K562 (cell line): ENCODE measurements at regions not wholly inside any gene's neighbourhood (a gene's known extent, or its start where the extent isn't known, plus 50 kb on each side); places are given as distances from the start of the nearest gene placed in this dataset.

Experiments
- CBX2 ChIP-seq: fragments of 200-600 bp; sonication (generic); IDR thresholded peaks from one replicate; pipeline ENCODE4 v1.6.1; 2012; ENCODE audit warnings: mild to moderate bottlenecking, low read length, inconsistent platforms; ENCODE audit not compliant: insufficient read depth, poor library complexity, severe bottlenecking
- CEBPG ChIP-seq, 3 experiments: fragments of 200-800 bp in 1 of 3; sonication (Bioruptor generic) in 1 of 3; sonication (generic) in 1 of 3; formaldehyde crosslinking in 1 of 3; IDR thresholded peaks in 2 of 3; conservative IDR thresholded peaks in 1 of 3; 2 replicates each; pipeline versions ENCODE4 v1.6.1 to v1.8.0; 2016 to 2022; ENCODE audit warnings: missing compliant biosample characterization in 2 of 3, missing genetic modification characterization in 2 of 3, mild to moderate bottlenecking in 1 of 3, missing genetic modification reagents in 1 of 3
- CREB1 ChIP-seq, 2 experiments: sonication (generic) in 1 of 2; formaldehyde crosslinking in 1 of 2; IDR thresholded peaks; 2 replicates each; pipeline versions ENCODE4 v1.6.1 to v1.8.0; 2012 to 2022; ENCODE audit warnings: inconsistent platforms in 1 of 2, mild to moderate bottlenecking in 1 of 2, missing genetic modification reagents in 1 of 2, moderate library complexity in 1 of 2
- E2F3 ChIP-seq: fragments of 250-450 bp; sonication (Bioruptor Pico); IDR thresholded peaks from 2 replicates; pipeline ENCODE4 v1.4.0; 2020; ENCODE audit warnings: mild to moderate bottlenecking
- ETS2 ChIP-seq: IDR thresholded peaks from 2 replicates; pipeline ENCODE4 v1.6.1; 2016; ENCODE audit warnings: borderline replicate concordance, missing genetic modification characterization, mild to moderate bottlenecking, moderate library complexity, missing compliant biosample characterization; ENCODE audit not compliant: poor library complexity, severe bottlenecking
- ETV6 ChIP-seq, 3 experiments: fragments of 150-350 bp in 1 of 3; sonication (generic) in 1 of 3; formaldehyde crosslinking in 1 of 3; IDR thresholded peaks; 2 replicates each; pipeline versions ENCODE4 v1.6.1 to v1.8.0; 2014 to 2022; ENCODE audit warnings: borderline replicate concordance in 2 of 3, low read depth in 2 of 3, antibody characterized with exemption in 1 of 3, low read length in 1 of 3, mild to moderate bottlenecking in 1 of 3, missing genetic modification reagents in 1 of 3
- GTF2B ChIP-seq: IDR thresholded peaks from 2 replicates; pipeline ENCODE4 v1.6.1; 2011; ENCODE audit not compliant: insufficient read length; ENCODE audit errors: extremely low read depth
- JUNB ChIP-seq: fragments of 450-650 bp; formaldehyde crosslinking; conservative IDR thresholded peaks from 2 replicates; pipeline ENCODE4 v1.4.0; 2020; ENCODE audit warnings: mild to moderate bottlenecking
- MCM5 ChIP-seq: fragments of 450-650 bp; IDR thresholded peaks from 2 replicates; pipeline ENCODE4 v1.6.1; 2016; ENCODE audit warnings: low read depth
- MEF2A ChIP-seq: IDR thresholded peaks from 2 replicates; pipeline ENCODE4 v1.6.1; 2011; ENCODE audit warnings: low read depth, mild to moderate bottlenecking, low read length, moderate library complexity; ENCODE audit not compliant: control insufficient read depth
- MXI1 ChIP-seq: IDR thresholded peaks from 2 replicates; pipeline ENCODE4 v1.6.1; 2011; ENCODE audit warnings: low read depth, mild to moderate bottlenecking, improper control_type of control experiment, low read length
- NCOA4 ChIP-seq: fragments of 450-650 bp; IDR thresholded peaks from 2 replicates; pipeline ENCODE4 v1.6.1; 2018; ENCODE audit warnings: mild to moderate bottlenecking; ENCODE audit not compliant: partially characterized antibody
- OTX1 ChIP-seq: fragments of 450-650 bp; formaldehyde crosslinking; IDR thresholded peaks from 2 replicates; pipeline ENCODE4 v1.4.0; 2022; ENCODE audit warnings: mild to moderate bottlenecking
- PCBP2 ChIP-seq: fragments of 200-400 bp; formaldehyde crosslinking; IDR thresholded peaks from 2 replicates; pipeline ENCODE4 v1.6.1; 2018; ENCODE audit warnings: low read length, low read depth, mild to moderate bottlenecking, moderate library complexity; ENCODE audit not compliant: poor library complexity, severe bottlenecking
- POU5F1 ChIP-seq: fragments of 150-350 bp; IDR thresholded peaks from 2 replicates; pipeline ENCODE4 v1.6.1; 2014; ENCODE audit warnings: borderline replicate concordance, low read length, low read depth, mild to moderate bottlenecking; ENCODE audit not compliant: partially characterized antibody
- PRMT5 ChIP-seq: sonication (generic); formaldehyde crosslinking; IDR thresholded peaks from 2 replicates; pipeline ENCODE4 v1.5.0; 2020; ENCODE audit warnings: missing genetic modification reagents
- RAD21 ChIP-seq, 2 experiments: fragments of 250-450 bp in 1 of 2; fragments of 450-650 bp in 1 of 2; sonication (Bioruptor Pico) in 1 of 2; formaldehyde crosslinking in 1 of 2; IDR thresholded peaks in 1 of 2; conservative IDR thresholded peaks in 1 of 2; 2 replicates each; pipeline versions ENCODE4 v1.4.0 to v1.8.0; 2020 to 2022; ENCODE audit warnings: mild to moderate bottlenecking in 2 of 2, moderate library complexity in 1 of 2
- RFX1 ChIP-seq: fragments of 450-650 bp; IDR thresholded peaks from 2 replicates; pipeline ENCODE4 v1.6.1; 2016; ENCODE audit warnings: mild to moderate bottlenecking, moderate library complexity
- RFX5 ChIP-seq: IDR thresholded peaks from 2 replicates; pipeline ENCODE4 v1.6.1; 2011; ENCODE audit warnings: low read depth, mild to moderate bottlenecking, improper control_type of control experiment, low read length
- SAFB ChIP-seq: fragments of 200-400 bp; formaldehyde crosslinking; IDR thresholded peaks from 2 replicates; pipeline ENCODE4 v1.6.1; 2017; ENCODE audit warnings: low read depth, low read length, borderline replicate concordance
- U2AF2 ChIP-seq: fragments of 200-400 bp; formaldehyde crosslinking; optimal IDR thresholded peaks from 2 replicates; pipeline ENCODE3; 2017; ENCODE audit warnings: low read depth, mild to moderate bottlenecking, low read length
- ZBTB34 ChIP-seq: fragments of 250-450 bp; sonication (Bioruptor Pico); IDR thresholded peaks from 2 replicates; pipeline ENCODE4 v1.8.0; 2021; ENCODE audit warnings: mild to moderate bottlenecking, moderate library complexity
- ZNF347 ChIP-seq: fragments of 450-650 bp; formaldehyde crosslinking; IDR thresholded peaks from 2 replicates; pipeline ENCODE4 v1.4.0; 2020; ENCODE audit warnings: low read depth, mild to moderate bottlenecking, moderate library complexity
- ZNF431 ChIP-seq: sonication (generic); formaldehyde crosslinking; IDR thresholded peaks from 2 replicates; pipeline ENCODE4 v1.8.0; 2022; ENCODE audit warnings: mild to moderate bottlenecking, missing genetic modification reagents
- ZNF512 ChIP-seq: IDR thresholded peaks from 2 replicates; pipeline ENCODE4 v1.6.1; 2016; ENCODE audit warnings: missing genetic modification characterization, missing compliant biosample characterization
- ZNF778 ChIP-seq: fragments of 450-650 bp; formaldehyde crosslinking; IDR thresholded peaks from 2 replicates; pipeline ENCODE4 v1.4.0; 2020; ENCODE audit warnings: mild to moderate bottlenecking, moderate library complexity

GRCh38 chr3:34261001-34261385, 462.6 kb downstream of the PDCD6IP start (continued):
- no peak for TF ChIP-seq ZNF347 (CRISPR knock-in tag)
- TF ChIP-seq JUNB (CRISPR knock-in tag) = no peak
- TF ChIP-seq ZNF431 (CRISPR knock-in tag) = no peak
- TF ChIP-seq MCM5 = no peak
- TF ChIP-seq ZNF778 (CRISPR knock-in tag) = no peak
- TF ChIP-seq ZNF512 (tag) = peak; percentile 85
- no peak for TF ChIP-seq ETV6 (IDR thresholded peaks at IDR 0.05; ENCODE audit: borderline replicate concordance in 1 of 2, low read depth in 2 of 2, low read length in 1 of 2)
- no peak for TF ChIP-seq ETV6 (CRISPR knock-in tag; IDR thresholded peaks at IDR 0.05; ENCODE audit: borderline replicate concordance)
- TF ChIP-seq CEBPG (CRISPR knock-in tag; IDR thresholded peaks at IDR 0.05) = no peak
- no peak for TF ChIP-seq CEBPG (tag; conservative IDR thresholded peaks at IDR 0.05 in 1 of 2, IDR thresholded peaks at IDR 0.05 in 1 of 2)
- TF ChIP-seq RFX1 = no peak
- TF ChIP-seq GTF2B = no peak
- TF ChIP-seq MXI1 = no peak
- TF ChIP-seq ZBTB34 (CRISPR knock-in tag) = no peak
- TF ChIP-seq CBX2 = no peak
- 0 out of 2 replicates have a peak, but pooled peaks have one; percentile 36 for TF ChIP-seq OTX1 (CRISPR knock-in tag)
- TF ChIP-seq ETS2 (tag) = no peak
- no peak for TF ChIP-seq U2AF2
- no peak for TF ChIP-seq RFX5
- TF ChIP-seq POU5F1 = no peak
- TF ChIP-seq PCBP2 = peak; percentile 6
- no peak for TF ChIP-seq CREB1 (IDR thresholded peaks at IDR 0.05)
- TF ChIP-seq CREB1 (CRISPR knock-in tag; IDR thresholded peaks at IDR 0.05) = no peak
- TF ChIP-seq MEF2A = no peak
- TF ChIP-seq PRMT5 = no peak
- no peak for TF ChIP-seq SAFB
- no peak for TF ChIP-seq RAD21 (CRISPR knock-in tag; conservative IDR thresholded peaks at IDR 0.05 in 1 of 2, IDR thresholded peaks at IDR 0.05 in 1 of 2)
- no peak for TF ChIP-seq E2F3
- peak; percentile 24 for TF ChIP-seq NCOA4
